K562 (cell line): ENCODE measurements at regions not wholly inside any gene's neighbourhood (a gene's known extent, or its start where the extent isn't known, plus 50 kb on each side); places are given as distances from the start of the nearest gene placed in this dataset.

Source experiments
- ATAC-seq: fragments of 200-7000 bp; cut with Tn5 transposase; 3 replicates; pipeline ENCODE4 v1.9.1; 2020; ENCODE audit warnings: moderate library complexity
- BruUV-seq: library from RNA; stranded (reverse); fragments of 400-500 nt; replicated peaks from 2 replicates; lab custom pipeline; 2021; lab: Mats Ljungman, UMichigan
- CTCF ChIA-PET: fragments of 300-600 bp; formaldehyde crosslinking; extraction: SDS; loops from one replicate; lab custom pipeline; 2021; ENCODE audit warnings: low intra/inter-chr PET ratio; lab: Yijun Ruan, JAX
- POLR2A ChIA-PET: fragments of 300-600, 350-650 bp; sonication (Branson Sonifier 250); formaldehyde crosslinking; extraction: SDS; loops from one replicate; lab custom pipeline; 2021; ENCODE audit warnings: antibody characterized with exemption, inconsistent platforms; lab: Yijun Ruan, JAX
- DNase-seq, 4 experiments: peaks; one replicate each; pipeline versions ENCODE4 v3.0.0 to v3.0.0-alpha.2; 2011 to 2018; ENCODE audit warnings: low spot score in 3 of 4, mixed read lengths in 3 of 4; ENCODE audit errors: extremely low read depth in 1 of 4
- FAIRE-seq: peaks from 2 replicates; lab custom pipeline; 2011; peaks lifted over from hg19 to GRCh38; lab: Jason Lieb, UNC
- H2AFZ ChIP-seq: 2 replicates; pipeline ENCODE4 v1.6.0; 2011; ENCODE audit warnings: low read depth, low read length, control low read depth, inconsistent platforms
- H3K27ac ChIP-seq: fragments of 200-600 bp; 3 replicates; pipeline ENCODE4 v1.8.0; 2011; ENCODE audit warnings: low read depth, mild to moderate bottlenecking, control low read depth, inconsistent platforms, low read length, moderate library complexity, mixed read lengths; ENCODE audit errors: extremely low read depth
- H3K27me3 ChIP-seq, 2 experiments: fragments of 300-600 bp in 1 of 2; 2 replicates in 1 of 2; 3 replicates in 1 of 2; pipeline versions ENCODE4 v1.6.0 to v1.8.0; 2011; ENCODE audit warnings: inconsistent platforms in 2 of 2, low read length in 2 of 2, mild to moderate bottlenecking in 1 of 2, mixed read lengths in 1 of 2, moderate library complexity in 1 of 2; ENCODE audit not compliant: control insufficient read depth in 2 of 2, insufficient read depth in 2 of 2
- H3K36me3 ChIP-seq: fragments of 300-600 bp; 3 replicates; pipeline ENCODE4 v1.8.0; 2011; ENCODE audit warnings: mild to moderate bottlenecking, low read length, inconsistent platforms; ENCODE audit not compliant: control insufficient read depth, insufficient read depth
- H3K4me1 ChIP-seq, 2 experiments: fragments of 200-600 bp in 1 of 2; replicated peaks in 1 of 2; 2 replicates in 1 of 2; 3 replicates in 1 of 2; pipeline versions ENCODE4 v1.5.1 to v1.8.0; 2011; ENCODE audit warnings: inconsistent platforms in 2 of 2, low read length in 2 of 2, mild to moderate bottlenecking in 1 of 2, mixed read lengths in 1 of 2, moderate library complexity in 1 of 2; ENCODE audit not compliant: control insufficient read depth in 2 of 2, insufficient read depth in 2 of 2
- H3K4me2 ChIP-seq: 2 replicates; pipeline ENCODE4 v1.6.1; 2011; ENCODE audit warnings: low read length, control low read depth, inconsistent platforms, mixed read lengths; ENCODE audit not compliant: insufficient read depth
- H3K4me3 ChIP-seq: fragments of 200-600 bp; sonication (generic), shearing (Covaris generic); 2 replicates; pipeline ENCODE4 v1.5.1; 2016; ENCODE audit warnings: control low read depth, inconsistent platforms
- H3K79me2 ChIP-seq: fragments of 200-600 bp; 3 replicates; pipeline ENCODE4 v1.8.0; 2011; ENCODE audit warnings: low read length, inconsistent platforms; ENCODE audit not compliant: control insufficient read depth, insufficient read depth
- H3K9ac ChIP-seq, 2 experiments: 2 replicates each; pipeline versions ENCODE4 v1.6.0 to v1.6.1; 2011; ENCODE audit warnings: low read depth in 2 of 2, low read length in 2 of 2, control low read depth in 1 of 2, inconsistent platforms in 1 of 2, mild to moderate bottlenecking in 1 of 2, mixed read lengths in 1 of 2; ENCODE audit not compliant: insufficient read depth in 1 of 2
- H3K9me1 ChIP-seq: one replicate; pipeline ENCODE4 v1.6.0; 2011; ENCODE audit warnings: inconsistent platforms, mild to moderate bottlenecking, low read length, moderate library complexity; ENCODE audit not compliant: control insufficient read depth, insufficient read depth
- H3K9me3 ChIP-seq: replicated peaks from 2 replicates; pipeline ENCODE4 v1.5.1; 2011; ENCODE audit warnings: low read depth, low read length, inconsistent platforms; ENCODE audit not compliant: control insufficient read depth, insufficient read depth
- H4K20me1 ChIP-seq: replicated peaks from 2 replicates; pipeline ENCODE4 v1.6.1; 2011; ENCODE audit warnings: low read length, inconsistent platforms, mixed read lengths; ENCODE audit not compliant: control insufficient read depth, insufficient read depth
- AFF1 ChIP-seq, 2 experiments: fragments of 450-650 bp; IDR thresholded peaks; 2 replicates each; pipeline ENCODE4 v1.6.1; 2018; ENCODE audit warnings: mild to moderate bottlenecking in 2 of 2, low read depth in 1 of 2; ENCODE audit not compliant: partially characterized antibody in 2 of 2
- ATF1 ChIP-seq, 2 experiments: fragments of 450-650 bp in 1 of 2; IDR thresholded peaks; 2 replicates each; pipeline ENCODE4 v1.6.1; 2016; ENCODE audit warnings: missing compliant biosample characterization in 1 of 2, missing genetic modification characterization in 1 of 2
- CHCHD3 ChIP-seq: fragments of 250-450 bp; sonication (Bioruptor Pico); IDR thresholded peaks from 2 replicates; pipeline ENCODE4 v2.1.2; 2022; ENCODE audit warnings: mild to moderate bottlenecking
- DACH1 ChIP-seq: fragments of 450-650 bp; IDR thresholded peaks from 2 replicates; pipeline ENCODE4 v1.6.1; 2018; ENCODE audit not compliant: partially characterized antibody
- ELK3 ChIP-seq: fragments of 450-650 bp; formaldehyde crosslinking; IDR thresholded peaks from 2 replicates; pipeline ENCODE4 v1.4.0; 2020; ENCODE audit warnings: mild to moderate bottlenecking
- FOXP4 ChIP-seq: sonication (generic); formaldehyde crosslinking; IDR thresholded peaks from 2 replicates; pipeline ENCODE4 v1.8.0; 2022; ENCODE audit warnings: mild to moderate bottlenecking, missing genetic modification reagents, borderline replicate concordance
- GTF2E2 ChIP-seq: fragments of 200-800 bp; sonication (Bioruptor generic); IDR thresholded peaks from 2 replicates; pipeline ENCODE4 v1.6.1; 2016; ENCODE audit warnings: missing genetic modification characterization, missing compliant biosample characterization
- KDM5B ChIP-seq: fragments of 200-600 bp; sonication (generic); IDR thresholded peaks from 2 replicates; pipeline ENCODE4 v1.6.1; 2012; ENCODE audit warnings: low read depth, mild to moderate bottlenecking, moderate library complexity, low read length, control low read depth, inconsistent platforms; ENCODE audit not compliant: insufficient replicate concordance
- MEF2D ChIP-seq: conservative IDR thresholded peaks from 2 replicates; pipeline ENCODE4 v1.6.1; 2016; ENCODE audit warnings: low read depth, missing genetic modification characterization, missing compliant biosample characterization
- NR1H2 ChIP-seq: sonication (generic); formaldehyde crosslinking; IDR thresholded peaks from 2 replicates; pipeline ENCODE4 v1.4.0; 2020; ENCODE audit warnings: mild to moderate bottlenecking, missing genetic modification reagents
- NR2C1 ChIP-seq, 2 experiments: fragments of 450-650 bp; IDR thresholded peaks; 2 replicates each; pipeline ENCODE4 v1.6.1; 2017; ENCODE audit warnings: mild to moderate bottlenecking in 2 of 2, antibody characterized with exemption in 1 of 2, inconsistent platforms in 1 of 2, missing compliant biosample characterization in 1 of 2, missing genetic modification characterization in 1 of 2
- POLR2AphosphoS5 ChIP-seq: IDR thresholded peaks from 2 replicates; pipeline ENCODE4 v1.6.1; 2011; ENCODE audit warnings: mild to moderate bottlenecking, low read depth, low read length, moderate library complexity; ENCODE audit not compliant: control insufficient read depth, insufficient read depth
- RBM34 ChIP-seq: fragments of 200-400 bp; formaldehyde crosslinking; IDR thresholded peaks from 2 replicates; pipeline ENCODE4 v1.6.1; 2018; ENCODE audit warnings: low read length, borderline replicate concordance; ENCODE audit not compliant: insufficient read depth
- RNF2 ChIP-seq: sonication (generic); IDR thresholded peaks from 2 replicates; pipeline ENCODE4 v1.6.1; 2016
- SNRNP70 ChIP-seq: fragments of 200-400 bp; formaldehyde crosslinking; optimal IDR thresholded peaks from 2 replicates; pipeline ENCODE3; 2017; ENCODE audit warnings: low read depth, low read length
- ZKSCAN3 ChIP-seq: fragments of 250-450 bp; sonication (Bioruptor Pico); IDR thresholded peaks from 2 replicates; pipeline ENCODE4 v1.4.0; 2020
- ZNF830 ChIP-seq: fragments of 250-450 bp; sonication (Bioruptor Pico); IDR thresholded peaks from 2 replicates; pipeline ENCODE4 v1.5.0; 2021; ENCODE audit warnings: mild to moderate bottlenecking
- WGBS: fragments of 100-300 bp; shearing (Covaris generic); methylation state at CpG from one replicate; pipeline ENCODE4 v1.1.6; 2016; ENCODE audit warnings: low coverage, mixed read lengths; ENCODE audit not compliant: insufficient coverage; ENCODE audit errors: missing lambda C conversion rate; 5-methylcytosine and 5-hydroxymethylcytosine counted together
- in situ Hi-C: fragments of 300-500 bp; cut with MboI; formaldehyde crosslinking; loops from 4 replicates; pipeline ENCODE4 v1.15.0; 2018; ENCODE audit warnings: inconsistent platforms, mixed read lengths
- intact Hi-C: fragments of 100-400 bp; cut with micrococcal nuclease; formaldehyde crosslinking; loops from 2 replicates; pipeline ENCODE4 v1.14.2; 2022

GRCh38 chr9:117903453-117903852, 199.2 kb downstream of the TLR4 start:
- ATAC-seq = no peak
- no peak for FAIRE-seq
- Histone ChIP-seq H3K9me3 (no peaks in the 10 kb centered on the region; the same call in 1 of the 2 replicates), H3K9me1 (no peaks in the 10 kb centered on the region), H3K36me3 (no peaks in the 10 kb centered on the region), H3K4me2 (no peak overlapping the region), H2AFZ (no peak overlapping the region), H3K27ac (no peak overlapping the region), H3K27me3 (no peaks in the 10 kb centered on the region), H3K79me2 (no peaks in the 10 kb centered on the region), H3K4me1 (no peaks in the 10 kb centered on the region), H3K4me3 (no peak overlapping the region), H3K9ac (no peak overlapping the region), H4K20me1 (no peaks in the 10 kb centered on the region)
- WGBS = 0% methylated on average over 1 of the region's 1 CpG
- POLR2A ChIA-PET = no interaction called here
- CTCF ChIA-PET = no interaction called here
- intact Hi-C loops (no loop called here), in situ Hi-C loops (no loop called here)
- BruUV-seq = no TSS peak
- no peak for DNase-seq
- TF ChIP-seq AFF1 (IDR thresholded peaks at IDR 0.05; ENCODE audit: low read depth in 1 of 2, partially characterized antibody in 2 of 2) (no peak), NR2C1 (IDR thresholded peaks at IDR 0.05) (no peak), NR2C1 (tag; IDR thresholded peaks at IDR 0.05) (no peak), CHCHD3 (CRISPR knock-in tag) (no peak), DACH1 (no peak), ZNF830 (CRISPR knock-in tag) (no peak), POLR2AphosphoS5 (no peak), SNRNP70 (no peak), RBM34 (no peak), ATF1 (CRISPR knock-in tag; IDR thresholded peaks at IDR 0.05) (no peak), ATF1 (tag; IDR thresholded peaks at IDR 0.05) (no peak), RNF2 (no peak), ELK3 (CRISPR knock-in tag) (no peak), GTF2E2 (tag) (no peak), FOXP4 (CRISPR knock-in tag) (no peak), NR1H2 (no peak), KDM5B (no peak), ZKSCAN3 (CRISPR knock-in tag) (no peak), MEF2D (no peak)
